Liver (tissue), 8 donors: ENCODE measurements at regions not wholly inside any gene's neighbourhood (a gene's known extent, or its start where the extent isn't known, plus 50 kb on each side); places are given as distances from the start of the nearest gene placed in this dataset.

ENCODE experiments used
- DNase-seq: peaks from one replicate; pipeline ENCODE4 v3.0.0-alpha.2; 2017; ENCODE audit warnings: low spot score
- H3K27ac ChIP-seq, 2 donors: one replicate each; pipeline ENCODE4 v1.7.0; 2013; ENCODE audit warnings: inconsistent platforms in 2 of 2, low read length in 2 of 2, control low read depth in 1 of 2, low read depth in 1 of 2, mild to moderate bottlenecking in 1 of 2
- H3K27me3 ChIP-seq, 4 donors: one replicate each; pipeline versions ENCODE4 v1.6.1 to v1.7.0; 2013; ENCODE audit warnings: low read length in 3 of 4, inconsistent platforms in 1 of 4, mild to moderate bottlenecking in 1 of 4, moderate library complexity in 1 of 4; ENCODE audit not compliant: control insufficient read depth in 4 of 4, insufficient read depth in 4 of 4
- H3K36me3 ChIP-seq, 4 donors: one replicate each; pipeline versions ENCODE4 v1.6.1 to v1.7.0; 2013; ENCODE audit warnings: low read length in 3 of 4, mild to moderate bottlenecking in 3 of 4, low read depth in 1 of 4, moderate library complexity in 1 of 4; ENCODE audit not compliant: control insufficient read depth in 4 of 4, insufficient read depth in 3 of 4
- H3K4me1 ChIP-seq, 4 donors: one replicate each; pipeline versions ENCODE4 v1.6.1 to v1.7.0; 2013; ENCODE audit warnings: low read length in 3 of 4, mild to moderate bottlenecking in 3 of 4, moderate library complexity in 1 of 4; ENCODE audit not compliant: control insufficient read depth in 4 of 4, insufficient read depth in 4 of 4
- H3K4me3 ChIP-seq, 3 donors: one replicate each; pipeline versions ENCODE4 v1.6.1 to v1.7.0; 2013; ENCODE audit warnings: low read length in 3 of 3, control low read depth in 1 of 3, low read depth in 1 of 3, mild to moderate bottlenecking in 1 of 3
- H3K9ac ChIP-seq, 2 donors: one replicate each; pipeline ENCODE4 v1.7.0; 2013; ENCODE audit warnings: low read length in 2 of 2, mild to moderate bottlenecking in 2 of 2, moderate library complexity in 2 of 2, control low read depth in 1 of 2, low read depth in 1 of 2
- H3K9me3 ChIP-seq, 4 donors: one replicate each; pipeline versions ENCODE4 v1.6.1 to v1.7.0; 2013; ENCODE audit warnings: low read length in 3 of 4; ENCODE audit not compliant: control insufficient read depth in 4 of 4
- EGR1 ChIP-seq, 2 donors: IDR thresholded peaks; 2 replicates each; pipeline ENCODE4 v1.6.1; 2016 to 2018; ENCODE audit warnings: antibody characterized with exemption in 2 of 2, low read depth in 2 of 2
- FOXA1 ChIP-seq: IDR thresholded peaks from 2 replicates; pipeline ENCODE4 v1.6.1; 2016; ENCODE audit warnings: antibody characterized with exemption
- GABPA ChIP-seq, 2 donors: IDR thresholded peaks in 1 of 2; conservative IDR thresholded peaks in 1 of 2; 2 replicates each; pipeline ENCODE4 v1.6.1; 2016; ENCODE audit warnings: antibody characterized with exemption in 2 of 2, mild to moderate bottlenecking in 1 of 2, moderate library complexity in 1 of 2
- HNF4A ChIP-seq, 2 donors: conservative IDR thresholded peaks; 2 replicates each; pipeline ENCODE4 v1.6.1; 2016; ENCODE audit warnings: antibody characterized with exemption in 2 of 2, mild to moderate bottlenecking in 2 of 2
- HNF4G ChIP-seq: IDR thresholded peaks from 2 replicates; pipeline ENCODE4 v1.6.1; 2016; ENCODE audit warnings: antibody characterized with exemption
- JUND ChIP-seq, 2 donors: IDR thresholded peaks; 2 replicates each; pipeline ENCODE4 v1.6.1; 2016; ENCODE audit warnings: antibody characterized with exemption in 2 of 2
- NR2F2 ChIP-seq: IDR thresholded peaks from 2 replicates; pipeline ENCODE4 v1.6.1; 2016; ENCODE audit warnings: antibody characterized with exemption
- RAD21 ChIP-seq, 2 donors: IDR thresholded peaks; 2 replicates each; pipeline ENCODE4 v1.6.1; 2016; ENCODE audit warnings: antibody characterized with exemption in 2 of 2, mild to moderate bottlenecking in 2 of 2
- RXRA ChIP-seq, 2 donors: IDR thresholded peaks; 2 replicates each; pipeline ENCODE4 v1.6.1; 2017 to 2018; ENCODE audit warnings: antibody characterized with exemption in 2 of 2, mild to moderate bottlenecking in 1 of 2
- SP1 ChIP-seq: IDR thresholded peaks from 2 replicates; pipeline ENCODE4 v1.6.1; 2018; ENCODE audit warnings: antibody characterized with exemption, mild to moderate bottlenecking
- TAF1 ChIP-seq: conservative IDR thresholded peaks from 2 replicates; pipeline ENCODE4 v1.6.1; 2016; ENCODE audit warnings: antibody characterized with exemption, mild to moderate bottlenecking
- YY1 ChIP-seq: IDR thresholded peaks from 2 replicates; pipeline ENCODE4 v1.6.1; 2016; ENCODE audit warnings: antibody characterized with exemption, mild to moderate bottlenecking
- WGBS: extraction: QIAGEN DNeasy Blood & Tissue Kit; methylation state at CpG from one replicate; pipeline ENCODE4 v1.1.7; 2013; 5-methylcytosine and 5-hydroxymethylcytosine counted together
- TF ChIP-seq, protein P1 (sequence below): IDR thresholded peaks from 2 replicates; pipeline ENCODE4 v1.6.1; 2016; ENCODE audit warnings: antibody characterized with exemption
- TF ChIP-seq, protein P2 (sequence below): IDR thresholded peaks from 2 replicates; pipeline ENCODE4 v1.6.1; 2016; ENCODE audit warnings: antibody characterized with exemption
- TF ChIP-seq, protein P3 (sequence below): fragments of 150-350 bp; IDR thresholded peaks from 2 replicates; pipeline ENCODE4 v1.5.1; 2017; ENCODE audit warnings: improper control_type of control experiment, low read depth, low read length; ENCODE audit not compliant: missing input control
- TF ChIP-seq, protein P4 (sequence below): IDR thresholded peaks from 2 replicates; pipeline ENCODE4 v1.6.1; 2016; ENCODE audit warnings: antibody characterized with exemption, mild to moderate bottlenecking
- donor health status: healthy.
- donor health status: healthy.
- donor health status: healthy.
- donor health status: healthy.
- donor health status: healthy.

DNA sequence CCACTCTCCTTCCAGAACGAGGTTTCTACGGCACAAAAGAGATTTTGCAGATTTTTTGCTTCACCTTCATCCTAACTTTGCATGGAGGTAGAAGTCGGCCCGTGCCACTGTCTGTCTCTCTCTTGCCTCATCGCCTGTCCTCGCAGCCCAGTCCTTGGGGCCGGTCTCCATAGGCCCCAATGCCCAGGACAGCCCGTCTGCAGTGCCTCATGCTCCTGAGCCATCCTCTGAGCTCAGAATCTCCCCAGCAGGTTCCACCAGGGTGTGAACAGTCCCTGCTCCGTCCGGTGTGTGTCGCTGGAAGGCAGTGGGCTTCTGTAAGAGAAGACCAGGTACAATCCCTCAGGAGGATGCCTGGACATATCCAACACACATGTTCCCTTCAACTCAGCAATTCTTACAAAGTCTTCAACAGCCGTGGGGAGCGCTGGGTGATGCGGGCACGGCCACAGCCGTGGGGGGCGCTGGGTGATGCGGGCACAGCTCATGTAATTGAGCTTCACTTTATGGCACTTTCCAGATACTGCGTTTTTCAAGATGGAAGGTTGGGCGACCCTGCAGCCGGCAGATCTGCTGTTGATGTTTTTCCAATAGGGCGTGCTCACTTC is 231.9 kb downstream of the DLL1 start:
- TF ChIP-seq HNF4G: no peak
- TF ChIP-seq SP1: no peak
- Histone ChIP-seq H3K27ac (no peak overlapping the region), H3K36me3 (no peaks in the 10 kb centered on the region), H3K9ac (no peak overlapping the region), H3K4me3 (no peak overlapping the region), H3K9me3 (no peaks in the 10 kb centered on the region), H3K4me1 (no peaks in the 10 kb centered on the region), H3K27me3 (no peaks in the 10 kb centered on the region)
- WGBS: 96% methylated on average over 22 of the region's 22 CpGs
- no peak for DNase-seq

DNA sequence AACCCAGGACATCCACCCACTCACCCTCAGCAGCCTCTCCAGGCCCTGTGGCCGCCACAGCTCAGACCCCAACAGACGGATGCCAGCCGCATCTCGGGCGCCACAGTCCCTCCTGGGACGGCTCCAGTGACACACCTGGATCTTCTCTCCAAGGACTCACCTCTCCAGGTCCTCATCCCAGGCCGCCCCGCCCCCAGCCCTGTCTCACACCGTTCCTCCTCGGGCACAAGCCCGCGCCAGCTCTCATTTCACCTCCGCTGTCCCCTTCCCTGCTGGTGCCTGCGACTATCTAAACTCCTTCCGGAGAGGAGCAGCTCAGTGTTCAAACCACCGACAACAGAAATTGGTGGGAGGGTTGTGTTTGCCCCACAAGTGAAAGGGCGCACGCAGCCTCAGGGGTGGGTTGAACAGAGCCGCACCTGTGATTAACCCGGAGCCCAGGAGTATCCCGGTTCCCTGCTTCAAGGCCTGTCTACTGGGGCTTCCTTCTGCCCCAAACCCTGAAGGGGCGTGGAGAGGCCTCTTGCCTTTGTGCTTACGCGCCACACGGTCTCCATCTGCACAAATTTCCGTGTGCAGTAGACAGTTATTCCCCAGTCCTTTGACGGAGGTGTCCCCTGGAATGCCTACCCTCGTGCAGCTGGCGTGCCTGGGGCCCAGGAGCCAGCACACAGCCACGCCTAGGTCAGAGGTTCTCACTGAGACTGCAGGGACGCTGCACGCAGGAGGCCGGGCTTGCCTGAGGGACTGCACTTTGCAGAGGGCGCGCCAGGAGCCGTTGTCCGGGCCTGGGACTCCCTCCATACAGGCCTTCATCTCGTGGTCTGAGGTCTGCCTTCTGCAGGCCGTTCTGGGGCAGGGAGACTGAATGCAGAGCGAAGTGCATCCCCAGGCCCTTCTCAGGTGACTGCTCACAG is 232.7 kb downstream of the DLL1 start:
- no peaks in the 10 kb centered on the region for H3K4me1 ChIP-seq
- no peak overlapping the region for H3K9ac ChIP-seq
- no peaks in the 10 kb centered on the region for H3K27me3 ChIP-seq
- no peaks in the 10 kb centered on the region for H3K36me3 ChIP-seq
- no peak for DNase-seq
- H3K9me3 ChIP-seq: no peaks in the 10 kb centered on the region
- H3K27ac ChIP-seq: no peak overlapping the region
- whole genome bisulfite sequencing: 90% methylated on average over 40 of the region's 40 CpGs
- no peak for TF ChIP-seq RAD21 (IDR thresholded peaks at IDR 0.05)
- TF ChIP-seq JUND (IDR thresholded peaks at IDR 0.05): no peak
- no peak for TF ChIP-seq EGR1 (IDR thresholded peaks at IDR 0.05; ENCODE audit: low read depth in 2 of 2)
- H3K4me3 ChIP-seq: no peak overlapping the region

DNA sequence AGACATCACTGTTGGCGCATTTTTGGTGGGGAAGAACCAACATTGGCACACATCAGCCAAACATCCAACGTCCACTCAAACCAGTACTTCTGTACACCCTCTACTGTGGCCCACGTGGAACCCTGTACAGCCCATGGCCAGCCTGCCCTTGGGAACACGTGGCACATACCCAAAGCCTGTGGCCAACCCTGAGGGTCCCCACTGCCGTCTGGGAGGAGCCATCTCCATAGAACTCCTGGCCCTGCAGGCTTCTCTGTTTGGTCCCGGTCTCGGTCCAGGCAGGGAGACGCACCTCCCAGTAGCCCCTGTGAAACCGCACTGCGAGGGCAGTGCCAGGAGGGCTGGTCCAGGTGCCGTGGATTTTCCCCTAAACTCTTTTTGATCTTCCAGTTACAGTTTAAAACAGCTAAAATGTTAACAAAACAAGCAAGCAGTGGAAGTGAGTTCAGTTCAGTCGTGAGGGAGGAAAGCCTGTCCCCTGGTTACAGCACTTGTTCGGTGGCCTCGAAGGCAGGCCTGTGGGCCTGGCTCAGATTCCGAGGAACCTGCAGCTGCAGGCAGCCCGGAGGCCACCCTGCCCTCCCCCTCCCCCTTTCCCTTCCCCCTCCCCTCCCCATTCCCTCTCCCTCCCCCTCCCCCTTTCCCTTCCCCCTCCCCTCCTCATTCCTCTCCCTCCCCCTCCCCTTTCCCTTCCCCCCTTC is 233.7 kb downstream of the DLL1 start:
- 88% methylated on average over 16 of the region's 16 CpGs for WGBS
- Histone ChIP-seq H3K27me3 (no peaks in the 10 kb centered on the region), H3K9me3 (no peaks in the 10 kb centered on the region), H3K36me3 (no peaks in the 10 kb centered on the region), H3K4me3 (no peak overlapping the region), H3K9ac (no peak overlapping the region), H3K4me1 (no peaks in the 10 kb centered on the region), H3K27ac (no peak overlapping the region)
- TF ChIP-seq, protein P1, sequence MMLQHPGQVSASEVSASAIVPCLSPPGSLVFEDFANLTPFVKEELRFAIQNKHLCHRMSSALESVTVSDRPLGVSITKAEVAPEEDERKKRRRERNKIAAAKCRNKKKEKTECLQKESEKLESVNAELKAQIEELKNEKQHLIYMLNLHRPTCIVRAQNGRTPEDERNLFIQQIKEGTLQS: no peak
- TF ChIP-seq SP1 (no peak), FOXA1 (no peak), RAD21 (IDR thresholded peaks at IDR 0.05) (no peak), YY1 (no peak), GABPA (IDR thresholded peaks at IDR 0.05 in 1 of 2, conservative IDR thresholded peaks at IDR 0.05 in 1 of 2) (no peak), NR2F2 (no peak), TAF1 (no peak), RXRA (IDR thresholded peaks at IDR 0.05) (no peak), EGR1 (IDR thresholded peaks at IDR 0.05; ENCODE audit: low read depth in 2 of 2) (no peak), HNF4G (no peak), HNF4A (conservative IDR thresholded peaks at IDR 0.05) (no peak), JUND (IDR thresholded peaks at IDR 0.05) (no peak)
- TF ChIP-seq, protein P2, sequence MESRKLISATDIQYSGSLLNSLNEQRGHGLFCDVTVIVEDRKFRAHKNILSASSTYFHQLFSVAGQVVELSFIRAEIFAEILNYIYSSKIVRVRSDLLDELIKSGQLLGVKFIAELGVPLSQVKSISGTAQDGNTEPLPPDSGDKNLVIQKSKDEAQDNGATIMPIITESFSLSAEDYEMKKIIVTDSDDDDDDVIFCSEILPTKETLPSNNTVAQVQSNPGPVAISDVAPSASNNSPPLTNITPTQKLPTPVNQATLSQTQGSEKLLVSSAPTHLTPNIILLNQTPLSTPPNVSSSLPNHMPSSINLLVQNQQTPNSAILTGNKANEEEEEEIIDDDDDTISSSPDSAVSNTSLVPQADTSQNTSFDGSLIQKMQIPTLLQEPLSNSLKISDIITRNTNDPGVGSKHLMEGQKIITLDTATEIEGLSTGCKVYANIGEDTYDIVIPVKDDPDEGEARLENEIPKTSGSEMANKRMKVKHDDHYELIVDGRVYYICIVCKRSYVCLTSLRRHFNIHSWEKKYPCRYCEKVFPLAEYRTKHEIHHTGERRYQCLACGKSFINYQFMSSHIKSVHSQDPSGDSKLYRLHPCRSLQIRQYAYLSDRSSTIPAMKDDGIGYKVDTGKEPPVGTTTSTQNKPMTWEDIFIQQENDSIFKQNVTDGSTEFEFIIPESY: no peak
- TF ChIP-seq, protein P3, sequence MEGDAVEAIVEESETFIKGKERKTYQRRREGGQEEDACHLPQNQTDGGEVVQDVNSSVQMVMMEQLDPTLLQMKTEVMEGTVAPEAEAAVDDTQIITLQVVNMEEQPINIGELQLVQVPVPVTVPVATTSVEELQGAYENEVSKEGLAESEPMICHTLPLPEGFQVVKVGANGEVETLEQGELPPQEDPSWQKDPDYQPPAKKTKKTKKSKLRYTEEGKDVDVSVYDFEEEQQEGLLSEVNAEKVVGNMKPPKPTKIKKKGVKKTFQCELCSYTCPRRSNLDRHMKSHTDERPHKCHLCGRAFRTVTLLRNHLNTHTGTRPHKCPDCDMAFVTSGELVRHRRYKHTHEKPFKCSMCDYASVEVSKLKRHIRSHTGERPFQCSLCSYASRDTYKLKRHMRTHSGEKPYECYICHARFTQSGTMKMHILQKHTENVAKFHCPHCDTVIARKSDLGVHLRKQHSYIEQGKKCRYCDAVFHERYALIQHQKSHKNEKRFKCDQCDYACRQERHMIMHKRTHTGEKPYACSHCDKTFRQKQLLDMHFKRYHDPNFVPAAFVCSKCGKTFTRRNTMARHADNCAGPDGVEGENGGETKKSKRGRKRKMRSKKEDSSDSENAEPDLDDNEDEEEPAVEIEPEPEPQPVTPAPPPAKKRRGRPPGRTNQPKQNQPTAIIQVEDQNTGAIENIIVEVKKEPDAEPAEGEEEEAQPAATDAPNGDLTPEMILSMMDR: no peak
- TF ChIP-seq, protein P4, sequence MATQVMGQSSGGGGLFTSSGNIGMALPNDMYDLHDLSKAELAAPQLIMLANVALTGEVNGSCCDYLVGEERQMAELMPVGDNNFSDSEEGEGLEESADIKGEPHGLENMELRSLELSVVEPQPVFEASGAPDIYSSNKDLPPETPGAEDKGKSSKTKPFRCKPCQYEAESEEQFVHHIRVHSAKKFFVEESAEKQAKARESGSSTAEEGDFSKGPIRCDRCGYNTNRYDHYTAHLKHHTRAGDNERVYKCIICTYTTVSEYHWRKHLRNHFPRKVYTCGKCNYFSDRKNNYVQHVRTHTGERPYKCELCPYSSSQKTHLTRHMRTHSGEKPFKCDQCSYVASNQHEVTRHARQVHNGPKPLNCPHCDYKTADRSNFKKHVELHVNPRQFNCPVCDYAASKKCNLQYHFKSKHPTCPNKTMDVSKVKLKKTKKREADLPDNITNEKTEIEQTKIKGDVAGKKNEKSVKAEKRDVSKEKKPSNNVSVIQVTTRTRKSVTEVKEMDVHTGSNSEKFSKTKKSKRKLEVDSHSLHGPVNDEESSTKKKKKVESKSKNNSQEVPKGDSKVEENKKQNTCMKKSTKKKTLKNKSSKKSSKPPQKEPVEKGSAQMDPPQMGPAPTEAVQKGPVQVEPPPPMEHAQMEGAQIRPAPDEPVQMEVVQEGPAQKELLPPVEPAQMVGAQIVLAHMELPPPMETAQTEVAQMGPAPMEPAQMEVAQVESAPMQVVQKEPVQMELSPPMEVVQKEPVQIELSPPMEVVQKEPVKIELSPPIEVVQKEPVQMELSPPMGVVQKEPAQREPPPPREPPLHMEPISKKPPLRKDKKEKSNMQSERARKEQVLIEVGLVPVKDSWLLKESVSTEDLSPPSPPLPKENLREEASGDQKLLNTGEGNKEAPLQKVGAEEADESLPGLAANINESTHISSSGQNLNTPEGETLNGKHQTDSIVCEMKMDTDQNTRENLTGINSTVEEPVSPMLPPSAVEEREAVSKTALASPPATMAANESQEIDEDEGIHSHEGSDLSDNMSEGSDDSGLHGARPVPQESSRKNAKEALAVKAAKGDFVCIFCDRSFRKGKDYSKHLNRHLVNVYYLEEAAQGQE: no peak
- DNase-seq: no peak
